Breast epithelium (tissue), 4 donors: ENCODE measurements at regions not wholly inside any gene's neighbourhood (a gene's known extent, or its start where the extent isn't known, plus 50 kb on each side); places are given as distances from the start of the nearest gene placed in this dataset.

Source experiments
- DNase-seq, 2 donors: peaks; one replicate each; pipeline ENCODE4 v3.0.0-alpha.2; 2019; ENCODE audit warnings: low spot score in 2 of 2
- H3K27ac ChIP-seq, 2 donors: fragments of 200-600 bp; sonication (generic) in 1 of 2; one replicate each; pipeline ENCODE4 v1.5.1; 2016 to 2019; ENCODE audit warnings: mild to moderate bottlenecking in 1 of 2
- H3K27me3 ChIP-seq, 2 donors: fragments of 200-600 bp; sonication (generic) in 1 of 2; one replicate each; pipeline versions ENCODE4 v1.5.1 to v1.6.0; 2017 to 2019; ENCODE audit warnings: control low read depth in 1 of 2, mild to moderate bottlenecking in 1 of 2
- H3K36me3 ChIP-seq: fragments of 200-600 bp; one replicate; pipeline ENCODE4 v1.5.1; 2019
- H3K4me1 ChIP-seq, 2 donors: fragments of 200-600 bp; sonication (generic); one replicate each; pipeline ENCODE4 v1.5.1; 2016 to 2019; ENCODE audit warnings: control low read depth in 1 of 2
- H3K4me3 ChIP-seq, 3 donors: fragments of 200-600 bp; sonication (generic); 1 replicate in 2 of 3; 2 replicates in 1 of 3; pipeline ENCODE4 v1.5.1; 2016 to 2019; ENCODE audit warnings: mild to moderate bottlenecking in 3 of 3, moderate library complexity in 2 of 3
- H3K9me3 ChIP-seq, 2 donors: fragments of 200-600 bp; sonication (generic) in 1 of 2; one replicate each; pipeline ENCODE4 v1.5.1; 2016 to 2019; ENCODE audit warnings: control low read depth in 1 of 2
- POLR2A ChIP-seq: fragments of 450-650 bp; IDR thresholded peaks from one replicate; pipeline ENCODE4 v1.6.1; 2016; ENCODE audit warnings: antibody characterized with exemption, mild to moderate bottlenecking, moderate library complexity
- POLR2AphosphoS5 ChIP-seq, 3 donors: sonication (generic); formaldehyde crosslinking; IDR thresholded peaks; one replicate each; pipeline ENCODE4 v1.6.1; 2017; ENCODE audit warnings: antibody characterized with exemption in 3 of 3
- intact Hi-C: fragments of 100-400 bp; cut with DNase I; formaldehyde crosslinking; loops from one replicate; pipeline ENCODE4 v1.15.1; 2023; ENCODE audit warnings: low total_unique reads
- TF ChIP-seq, protein P1 (sequence below), 3 donors: fragments of 450-650 bp; IDR thresholded peaks; one replicate each; pipeline ENCODE4 v1.5.1; 2016 to 2017; ENCODE audit warnings: antibody characterized with exemption in 3 of 3, mild to moderate bottlenecking in 3 of 3, moderate library complexity in 3 of 3

DNA sequence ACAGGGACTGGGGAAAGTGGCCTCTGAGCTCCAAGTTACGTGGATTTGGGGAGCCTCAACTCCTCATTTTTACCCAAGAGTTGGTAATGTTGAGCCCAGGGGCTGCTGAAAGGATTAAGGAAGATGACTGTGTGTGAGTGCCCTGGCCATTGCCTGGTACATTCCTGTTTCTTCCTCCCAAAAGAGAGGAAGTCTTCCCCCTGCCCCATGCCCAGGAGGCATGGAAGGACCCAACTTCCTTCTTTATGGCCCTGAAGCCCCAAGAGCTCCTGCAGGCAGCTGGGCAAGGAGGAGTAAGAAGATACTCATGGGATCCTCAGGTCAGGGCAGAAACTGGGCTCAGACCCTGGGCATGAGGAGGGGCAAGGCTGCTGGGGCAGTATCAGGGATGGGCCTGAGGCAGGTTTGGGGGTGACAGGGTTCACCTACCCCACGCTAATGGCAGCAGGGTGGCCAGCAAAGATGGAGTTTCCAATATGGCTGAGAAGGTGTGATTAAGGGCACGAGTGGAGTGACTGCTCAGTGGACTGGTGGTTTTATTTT is 118.3 kb upstream of the MVB12B start:
- peaks cover 6 to 7% of the 10 kb centered on the region in 2 donors for H3K9me3 ChIP-seq
- TF ChIP-seq, protein P1, sequence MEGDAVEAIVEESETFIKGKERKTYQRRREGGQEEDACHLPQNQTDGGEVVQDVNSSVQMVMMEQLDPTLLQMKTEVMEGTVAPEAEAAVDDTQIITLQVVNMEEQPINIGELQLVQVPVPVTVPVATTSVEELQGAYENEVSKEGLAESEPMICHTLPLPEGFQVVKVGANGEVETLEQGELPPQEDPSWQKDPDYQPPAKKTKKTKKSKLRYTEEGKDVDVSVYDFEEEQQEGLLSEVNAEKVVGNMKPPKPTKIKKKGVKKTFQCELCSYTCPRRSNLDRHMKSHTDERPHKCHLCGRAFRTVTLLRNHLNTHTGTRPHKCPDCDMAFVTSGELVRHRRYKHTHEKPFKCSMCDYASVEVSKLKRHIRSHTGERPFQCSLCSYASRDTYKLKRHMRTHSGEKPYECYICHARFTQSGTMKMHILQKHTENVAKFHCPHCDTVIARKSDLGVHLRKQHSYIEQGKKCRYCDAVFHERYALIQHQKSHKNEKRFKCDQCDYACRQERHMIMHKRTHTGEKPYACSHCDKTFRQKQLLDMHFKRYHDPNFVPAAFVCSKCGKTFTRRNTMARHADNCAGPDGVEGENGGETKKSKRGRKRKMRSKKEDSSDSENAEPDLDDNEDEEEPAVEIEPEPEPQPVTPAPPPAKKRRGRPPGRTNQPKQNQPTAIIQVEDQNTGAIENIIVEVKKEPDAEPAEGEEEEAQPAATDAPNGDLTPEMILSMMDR (IDR thresholded peaks at IDR 0.05): no peak
- TF ChIP-seq POLR2A (no peak), POLR2AphosphoS5 (IDR thresholded peaks at IDR 0.05) (no peak)

DNA sequence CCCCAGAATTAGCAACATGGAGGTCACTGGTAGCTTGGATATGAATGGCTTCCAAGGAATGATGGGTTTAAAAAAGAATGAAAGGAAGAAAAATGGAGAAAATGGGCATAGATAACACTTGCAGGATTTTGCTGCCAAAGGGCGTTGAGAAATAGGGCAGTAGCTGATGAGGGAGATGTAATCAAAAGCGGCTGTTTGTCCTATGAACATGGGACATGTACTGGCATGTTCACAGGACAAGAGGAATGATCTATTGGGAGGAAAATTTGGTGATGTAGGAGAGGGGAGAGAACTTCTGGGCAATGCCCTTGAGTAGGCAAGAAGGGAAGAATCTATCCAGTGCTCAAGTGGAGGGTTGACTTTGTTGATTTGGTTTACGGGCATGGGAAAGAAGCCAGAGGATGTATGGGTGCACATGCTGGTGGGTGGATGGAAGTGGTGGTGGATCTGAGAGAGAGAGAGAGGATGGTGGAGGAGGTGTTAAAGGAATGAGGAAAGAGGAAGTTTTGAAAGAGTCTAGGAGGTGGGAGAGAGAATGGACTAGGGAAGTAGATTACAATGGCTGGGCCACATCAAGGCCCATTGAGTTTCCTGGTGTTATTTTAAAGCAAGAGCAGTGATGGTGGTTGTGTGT is 115.1 kb upstream of the MVB12B start:
- Histone ChIP-seq H3K9me3 (peaks cover 8 to 21% of the 10 kb centered on the region in 2 donors), H3K27ac (no peak overlapping the region), H3K4me3 (no peak overlapping the region), H3K36me3 (no peaks in the 10 kb centered on the region), H3K4me1 (no peaks in the 10 kb centered on the region), H3K27me3 (no peaks in the 10 kb centered on the region)
- no peak for TF ChIP-seq POLR2A
- no peak for TF ChIP-seq POLR2AphosphoS5 (IDR thresholded peaks at IDR 0.05)
- TF ChIP-seq, protein P1 (IDR thresholded peaks at IDR 0.05): no peak
- intact Hi-C loops: no loop called here
- peak in 1 of 2 donors; percentile 5 for DNase-seq

More for the DNA sequence above, 118.3 kb upstream of the MVB12B start:
- Histone ChIP-seq H3K27me3 (no peaks in the 10 kb centered on the region), H3K4me1 (no peaks in the 10 kb centered on the region), H3K27ac (no peak overlapping the region), H3K4me3 (no peak overlapping the region), H3K36me3 (no peaks in the 10 kb centered on the region)
- intact Hi-C loops: no loop called here
- no peak for DNase-seq

DNA sequence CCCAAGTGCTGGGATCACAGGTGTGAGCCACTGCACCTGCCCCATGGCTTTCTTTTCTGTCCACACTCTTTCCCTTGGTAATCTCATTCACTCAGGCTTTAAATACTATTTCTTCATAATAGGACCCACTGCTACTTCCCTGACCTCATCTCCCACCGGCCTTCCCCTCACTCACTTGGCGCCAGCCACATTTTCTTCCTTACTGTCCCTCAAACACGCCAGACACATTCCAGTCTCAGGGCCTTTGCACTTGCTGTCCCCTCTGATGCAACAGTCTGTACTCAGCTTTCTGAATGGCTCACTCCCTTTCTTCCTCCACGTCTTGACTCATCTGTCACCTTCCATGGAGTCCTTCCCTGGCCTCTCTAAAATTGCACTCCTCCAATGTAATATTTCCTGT is 111.1 kb upstream of the MVB12B start:
- peak in 1 of 2 donors; percentile 1 for DNase-seq
- Histone ChIP-seq H3K27me3 (peaks cover 0 to 10% of the 10 kb centered on the region in 2 donors), H3K9me3 (peaks cover 8 to 21% of the 10 kb centered on the region in 2 donors), H3K36me3 (no peaks in the 10 kb centered on the region), H3K4me3 (no peak overlapping the region), H3K4me1 (no peaks in the 10 kb centered on the region), H3K27ac (no peak overlapping the region)
- TF ChIP-seq, protein P1 (IDR thresholded peaks at IDR 0.05): no peak
- TF ChIP-seq POLR2A (no peak), POLR2AphosphoS5 (IDR thresholded peaks at IDR 0.05) (no peak)
- intact Hi-C loops: no loop called here

DNA sequence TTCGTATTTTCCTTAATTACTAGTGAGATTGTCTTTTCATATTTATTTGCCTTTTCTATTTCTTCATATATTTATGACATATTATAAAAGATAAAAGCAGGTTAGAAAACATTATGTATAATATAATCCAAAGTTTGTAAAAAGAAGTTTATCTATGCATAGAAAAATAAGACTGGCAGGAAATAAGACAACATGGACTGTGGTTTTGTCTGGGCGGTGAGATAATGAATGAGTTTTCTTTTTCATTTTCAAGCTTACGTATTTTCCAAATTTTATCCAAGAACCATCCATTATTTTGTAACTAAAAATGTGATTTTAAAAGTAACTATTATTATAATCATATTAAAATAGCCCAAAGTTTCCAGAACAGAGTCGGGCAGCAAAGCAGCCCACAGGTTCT is 109.8 kb upstream of the MVB12B start:
- H3K9me3 ChIP-seq: peaks cover 8 to 31% of the 10 kb centered on the region in 2 donors
- H3K36me3 ChIP-seq: no peaks in the 10 kb centered on the region
- H3K4me1 ChIP-seq: no peaks in the 10 kb centered on the region
- H3K4me3 ChIP-seq: no peak overlapping the region
- intact Hi-C loops: no loop called here
- H3K27ac ChIP-seq: no peak overlapping the region
- H3K27me3 ChIP-seq: peaks cover 0 to 16% of the 10 kb centered on the region in 2 donors
- TF ChIP-seq POLR2A (no peak), POLR2AphosphoS5 (IDR thresholded peaks at IDR 0.05) (no peak)
- TF ChIP-seq, protein P1 (IDR thresholded peaks at IDR 0.05): no peak
- no peak for DNase-seq

DNA sequence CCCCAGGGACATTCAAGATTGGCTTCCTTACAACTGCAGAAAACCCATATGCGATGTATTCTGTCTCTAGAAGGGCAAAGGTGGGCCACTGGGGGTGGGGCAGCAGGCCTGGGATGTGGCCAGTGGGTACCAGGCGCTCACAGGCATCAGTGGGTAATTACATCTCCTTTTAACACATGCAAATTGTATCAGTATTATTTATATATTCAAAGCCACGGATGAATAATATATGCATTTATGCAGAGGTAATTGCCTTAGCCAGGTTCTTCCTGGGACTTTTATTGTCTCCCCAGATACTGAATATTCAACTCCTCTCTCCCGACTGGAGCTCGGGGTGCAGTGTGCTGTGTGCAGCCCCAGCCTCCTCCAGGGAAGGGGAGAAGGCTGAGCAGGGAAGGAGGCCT is 109.4 kb upstream of the MVB12B start:
- H3K4me3 ChIP-seq: no peak overlapping the region
- no peak for TF ChIP-seq POLR2A
- TF ChIP-seq POLR2AphosphoS5 (IDR thresholded peaks at IDR 0.05): no peak
- TF ChIP-seq, protein P1 (IDR thresholded peaks at IDR 0.05): no peak
- intact Hi-C loops: no loop called here
- H3K9me3 ChIP-seq: peaks cover 8 to 33% of the 10 kb centered on the region in 2 donors
- no peaks in the 10 kb centered on the region for H3K36me3 ChIP-seq
- H3K27me3 ChIP-seq: peaks cover 0 to 20% of the 10 kb centered on the region in 2 donors
- H3K4me1 ChIP-seq: no peaks in the 10 kb centered on the region
- no peak overlapping the region for H3K27ac ChIP-seq
- peak in 1 of 2 donors; percentile 1 for DNase-seq
